HG03521 (cell line): ENCODE measurements at regions not wholly inside any gene's neighbourhood (a gene's known extent, or its start where the extent isn't known, plus 50 kb on each side); places are given as distances from the start of the nearest gene placed in this dataset.

ENCODE experiments used
- ATAC-seq: cut with Tn5 transposase; IDR thresholded peaks from one replicate; pipeline ENCODE4 v1.9.1; 2021; ENCODE audit warnings: mild to moderate bottlenecking, moderate library complexity; ENCODE audit not compliant: unreplicated experiment

GRCh38 chr3:176969066-176969465, 228.2 kb downstream of the TBL1XR1 start:
- ATAC-seq: no peak

GRCh38 chr3:176968631-176969030, 228.7 kb downstream of the TBL1XR1 start:
- no peak for ATAC-seq

GRCh38 chr3:176967522-176967921, 229.8 kb downstream of the TBL1XR1 start:
- no peak for ATAC-seq

GRCh38 chr3:176964661-176965060, 232.6 kb downstream of the TBL1XR1 start:
- ATAC-seq: no peak

- no peak for ATAC-seq
Measured at GRCh38 chr3:176961916-176962315, 235.4 kb downstream of the TBL1XR1 start.

- no peak for ATAC-seq
Measured at GRCh38 chr3:176959867-176960266, 237.4 kb downstream of the TBL1XR1 start.

GRCh38 chr3:176958560-176958959, 238.7 kb downstream of the TBL1XR1 start:
- ATAC-seq: no peak

- ATAC-seq: no peak
Measured at GRCh38 chr3:176954517-176954916, 242.8 kb downstream of the TBL1XR1 start.

GRCh38 chr3:176953106-176954060, 243.9 kb downstream of the TBL1XR1 start:
- ATAC-seq: no peak

- no peak for ATAC-seq
Measured at GRCh38 chr3:176951586-176952292, 245.5 kb downstream of the TBL1XR1 start.

GRCh38 chr3:176951144-176951543, 246.1 kb downstream of the TBL1XR1 start:
- no peak for ATAC-seq

- ATAC-seq: no peak
Measured at GRCh38 chr3:176950743-176951142, 246.5 kb downstream of the TBL1XR1 start.

GRCh38 chr3:176948151-176948550, 249.1 kb downstream of the TBL1XR1 start:
- no peak for ATAC-seq

- ATAC-seq: no peak
Measured at GRCh38 chr3:176946202-176946601, 251.1 kb downstream of the TBL1XR1 start.

- ATAC-seq: no peak
Measured at GRCh38 chr3:176942305-176942704, 255.0 kb downstream of the TBL1XR1 start.

- ATAC-seq: no peak
Measured at GRCh38 chr3:176941689-176942088, 255.6 kb downstream of the TBL1XR1 start.

- ATAC-seq: peak; percentile 94
Measured at GRCh38 chr3:176939022-176939817, 258.1 kb downstream of the TBL1XR1 start.

- no peak for ATAC-seq
Measured at GRCh38 chr3:176937994-176938393, 259.3 kb downstream of the TBL1XR1 start.

- ATAC-seq: no peak
Measured at GRCh38 chr3:176937541-176937940, 259.7 kb downstream of the TBL1XR1 start.

GRCh38 chr3:176935194-176935888, 261.9 kb downstream of the TBL1XR1 start:
- ATAC-seq: no peak

- ATAC-seq: no peak
Measured at GRCh38 chr3:176934698-176935097, 262.6 kb downstream of the TBL1XR1 start.
